ENCODE measurements at regions not wholly inside any gene's neighbourhood (a gene's known extent, or its start where the extent isn't known, plus 50 kb on each side); places are given as distances from the start of the nearest gene placed in this dataset.

GRCh38 chr6:91982559-91982958 is 1395.7 kb upstream of the MAP3K7 start:
- Mint-ChIP-seq H3K4me1 (no peaks in the 10 kb centered on the region), H3K4me3 (no peak overlapping the region), H3K9me3 (peaks cover 0 to 2% (median 1%) of the 10 kb centered on the region in 7 donors), H3K36me3 (no peaks in the 10 kb centered on the region), H3K27ac (no peak overlapping the region), H3K27me3 (ENCODE audit: low read depth in 3 of 3) (peaks cover 0 to 2% (median 0%) of the 10 kb centered on the region in 3 donors)
- intact Hi-C loops (cut with micrococcal nuclease): no loop called here
- H3K4me1 ChIP-seq (ENCODE audit: control insufficient read depth in 1 of 2, insufficient read depth in 2 of 2, low read length in 2 of 2): no peaks in the 10 kb centered on the region
- no peak overlapping the region for H3K4me2 ChIP-seq (replicated peaks; ENCODE audit: extremely low read depth, low read length, poor library complexity, severe bottlenecking)
- no peaks in the 10 kb centered on the region for H3K9me3 ChIP-seq (replicated peaks in 1 of 2; ENCODE audit: control insufficient read depth in 1 of 2, insufficient read depth in 1 of 2, low read length in 2 of 2)
- H3K9ac ChIP-seq (ENCODE audit: insufficient read depth, low read length, poor library complexity, severe bottlenecking): no peak overlapping the region
- no peak for DNase-seq
- H4K20me1 ChIP-seq (ENCODE audit: insufficient read depth, low read length): no peaks in the 10 kb centered on the region
- no peaks in the 10 kb centered on the region for H3K79me2 ChIP-seq (ENCODE audit: insufficient read depth, low read length)
- TF ChIP-seq, protein P1, sequence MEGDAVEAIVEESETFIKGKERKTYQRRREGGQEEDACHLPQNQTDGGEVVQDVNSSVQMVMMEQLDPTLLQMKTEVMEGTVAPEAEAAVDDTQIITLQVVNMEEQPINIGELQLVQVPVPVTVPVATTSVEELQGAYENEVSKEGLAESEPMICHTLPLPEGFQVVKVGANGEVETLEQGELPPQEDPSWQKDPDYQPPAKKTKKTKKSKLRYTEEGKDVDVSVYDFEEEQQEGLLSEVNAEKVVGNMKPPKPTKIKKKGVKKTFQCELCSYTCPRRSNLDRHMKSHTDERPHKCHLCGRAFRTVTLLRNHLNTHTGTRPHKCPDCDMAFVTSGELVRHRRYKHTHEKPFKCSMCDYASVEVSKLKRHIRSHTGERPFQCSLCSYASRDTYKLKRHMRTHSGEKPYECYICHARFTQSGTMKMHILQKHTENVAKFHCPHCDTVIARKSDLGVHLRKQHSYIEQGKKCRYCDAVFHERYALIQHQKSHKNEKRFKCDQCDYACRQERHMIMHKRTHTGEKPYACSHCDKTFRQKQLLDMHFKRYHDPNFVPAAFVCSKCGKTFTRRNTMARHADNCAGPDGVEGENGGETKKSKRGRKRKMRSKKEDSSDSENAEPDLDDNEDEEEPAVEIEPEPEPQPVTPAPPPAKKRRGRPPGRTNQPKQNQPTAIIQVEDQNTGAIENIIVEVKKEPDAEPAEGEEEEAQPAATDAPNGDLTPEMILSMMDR (IDR thresholded peaks at IDR 0.05): no peak
- no peak overlapping the region for H3K4me3 ChIP-seq (replicated peaks in 1 of 3; ENCODE audit: low read depth in 2 of 3, low read length in 3 of 3)
- no peaks in the 10 kb centered on the region for H3K36me3 ChIP-seq (replicated peaks in 1 of 2; ENCODE audit: control insufficient read depth in 1 of 2, insufficient read depth in 2 of 2, low read length in 2 of 2)
- no peak overlapping the region for H3K27ac ChIP-seq (ENCODE audit: low read depth in 1 of 2, low read length in 2 of 2)
- no peak overlapping the region for H2AFZ ChIP-seq (ENCODE audit: insufficient read depth, low read depth, low read length, poor library complexity, severe bottlenecking)
- no peaks in the 10 kb centered on the region for H3K27me3 ChIP-seq (ENCODE audit: control insufficient read depth in 2 of 2, insufficient read depth in 2 of 2, low read length in 2 of 2)

- no peak overlapping the region for H2AFZ ChIP-seq (ENCODE audit: insufficient read depth, low read depth, low read length, poor library complexity, severe bottlenecking)
- H3K27ac Mint-ChIP-seq: no peak overlapping the region
- no peaks in the 10 kb centered on the region for H3K27me3 ChIP-seq (ENCODE audit: control insufficient read depth in 2 of 2, insufficient read depth in 2 of 2, low read length in 2 of 2)
- no peak for DNase-seq
- H4K20me1 ChIP-seq (ENCODE audit: insufficient read depth, low read length): no peaks in the 10 kb centered on the region
- 100% methylated on average over 1 of the region's 1 CpG for WGBS (ENCODE audit: insufficient coverage)
- no peaks in the 10 kb centered on the region for H3K36me3 Mint-ChIP-seq
- peaks cover 2 to 12% (median 5%) of the 10 kb centered on the region in 7 donors for H3K9me3 Mint-ChIP-seq
- intact Hi-C loops (cut with micrococcal nuclease): no loop called here
- no peaks in the 10 kb centered on the region for H3K36me3 ChIP-seq (replicated peaks in 1 of 2; ENCODE audit: control insufficient read depth in 1 of 2, insufficient read depth in 2 of 2, low read length in 2 of 2)
- no peaks in the 10 kb centered on the region for H3K27me3 Mint-ChIP-seq (ENCODE audit: low read depth in 3 of 3)
- no peaks in the 10 kb centered on the region for H3K79me2 ChIP-seq (ENCODE audit: insufficient read depth, low read length)
- no peaks in the 10 kb centered on the region for H3K4me1 ChIP-seq (ENCODE audit: control insufficient read depth in 1 of 2, insufficient read depth in 2 of 2, low read length in 2 of 2)
- no peak overlapping the region for H3K9ac ChIP-seq (ENCODE audit: insufficient read depth, low read length, poor library complexity, severe bottlenecking)
- no peak overlapping the region for H3K4me2 ChIP-seq (replicated peaks; ENCODE audit: extremely low read depth, low read length, poor library complexity, severe bottlenecking)
- H3K4me3 Mint-ChIP-seq: no peak overlapping the region
- TF ChIP-seq, protein P1 (IDR thresholded peaks at IDR 0.05): no peak
- no peak overlapping the region for H3K4me3 ChIP-seq (replicated peaks in 1 of 3; ENCODE audit: low read depth in 2 of 3, low read length in 3 of 3)
- H3K9me3 ChIP-seq (replicated peaks in 1 of 2; ENCODE audit: control insufficient read depth in 1 of 2, insufficient read depth in 1 of 2, low read length in 2 of 2): peaks cover 0 to 4% of the 10 kb centered on the region in 2 donors
- no peaks in the 10 kb centered on the region for H3K4me1 Mint-ChIP-seq
- no peak overlapping the region for H3K27ac ChIP-seq (ENCODE audit: low read depth in 1 of 2, low read length in 2 of 2)
These were observed 1389.9 kb upstream of the MAP3K7 start for GRCh38 chr6:91976797-91977196.
